Endothelial cell of umbilical vein (primary cell): ENCODE measurements at regions not wholly inside any gene's neighbourhood (a gene's known extent, or its start where the extent isn't known, plus 50 kb on each side); places are given as distances from the start of the nearest gene placed in this dataset.

ENCODE experiments used
- BruUV-seq: library from RNA; stranded (reverse); fragments of 400-500 nt; replicated peaks from 2 replicates; lab custom pipeline; 2021; lab: Mats Ljungman, UMichigan
- CTCF ChIA-PET: fragments of 300-600, 350-600 bp; sonication (Branson Sonifier 250); formaldehyde crosslinking; loops from one replicate; lab custom pipeline; 2021; ENCODE audit warnings: antibody characterized with exemption, inconsistent platforms; lab: Charles Lee
- POLR2A ChIA-PET: fragments of 300-600, 350-600 bp; sonication (Branson Sonifier 250); formaldehyde crosslinking; loops from one replicate; lab custom pipeline; 2021; ENCODE audit warnings: antibody characterized with exemption, inconsistent platforms; lab: Charles Lee
- DNase-seq: peaks from one replicate; pipeline ENCODE4 v3.0.0-alpha.2; 2011; ENCODE audit warnings: low read depth, low spot score
- FAIRE-seq: peaks from 2 replicates; lab custom pipeline; 2011; peaks lifted over from hg19 to GRCh38; lab: Jason Lieb, UNC
- H2AFZ ChIP-seq: 2 replicates; pipeline ENCODE4 v1.6.0; 2012; ENCODE audit warnings: low read depth, low read length, control low read depth, inconsistent platforms
- H3K27ac ChIP-seq: 2 replicates; pipeline ENCODE4 v1.5.1; 2011; ENCODE audit warnings: low read depth, mild to moderate bottlenecking, control low read depth, low read length, moderate library complexity; ENCODE audit not compliant: insufficient read depth
- H3K27me3 ChIP-seq, 2 experiments: 2 replicates each; pipeline versions ENCODE4 v1.6.0 to v1.6.1; 2011; ENCODE audit warnings: low read length in 2 of 2, mixed read lengths in 1 of 2; ENCODE audit not compliant: control insufficient read depth in 2 of 2, insufficient read depth in 2 of 2
- H3K36me3 ChIP-seq, 2 experiments: 2 replicates in 1 of 2; 3 replicates in 1 of 2; pipeline ENCODE4 v1.5.1; 2011; ENCODE audit warnings: low read length in 2 of 2, mild to moderate bottlenecking in 1 of 2, moderate library complexity in 1 of 2; ENCODE audit not compliant: control insufficient read depth in 2 of 2, insufficient read depth in 2 of 2; ENCODE audit errors: extremely low read depth in 1 of 2
- H3K4me1 ChIP-seq: 3 replicates; pipeline ENCODE4 v1.5.1; 2011; ENCODE audit warnings: mild to moderate bottlenecking, low read length; ENCODE audit not compliant: control insufficient read depth, insufficient read depth; ENCODE audit errors: extremely low read depth
- H3K4me2 ChIP-seq: 2 replicates; pipeline ENCODE4 v1.6.1; 2011; ENCODE audit warnings: low read length, control low read depth, mixed read lengths; ENCODE audit not compliant: insufficient read depth
- H3K4me3 ChIP-seq, 3 experiments: fragments of 200-600 bp in 1 of 3; sonication (generic), shearing (Covaris generic) in 1 of 3; replicated peaks in 1 of 3; 2 replicates each; pipeline ENCODE4 v1.5.1; 2011 to 2016; ENCODE audit warnings: control low read depth in 3 of 3, low read length in 3 of 3, mild to moderate bottlenecking in 2 of 3, inconsistent platforms in 1 of 3, low read depth in 1 of 3, moderate library complexity in 1 of 3; ENCODE audit not compliant: insufficient read depth in 1 of 3
- H3K79me2 ChIP-seq: 2 replicates; pipeline ENCODE4 v1.6.0; 2012; ENCODE audit warnings: low read length, inconsistent platforms; ENCODE audit not compliant: control insufficient read depth, insufficient read depth
- H3K9ac ChIP-seq: replicated peaks from 2 replicates; pipeline ENCODE3; 2011; ENCODE audit warnings: low read length, control low read depth; ENCODE audit not compliant: insufficient read depth; ENCODE audit errors: extremely low read depth
- H3K9me1 ChIP-seq: replicated peaks from 3 replicates; pipeline ENCODE4 v1.6.0; 2011; ENCODE audit warnings: mild to moderate bottlenecking, low read length; ENCODE audit not compliant: control insufficient read depth, insufficient read depth; ENCODE audit errors: extremely low read depth
- H3K9me3 ChIP-seq: replicated peaks from 2 replicates; pipeline ENCODE4 v1.5.1; 2012; ENCODE audit warnings: low read length, inconsistent platforms; ENCODE audit not compliant: control insufficient read depth, insufficient read depth
- H4K20me1 ChIP-seq: replicated peaks from 2 replicates; pipeline ENCODE3; 2011; ENCODE audit warnings: mild to moderate bottlenecking, low read length; ENCODE audit not compliant: control insufficient read depth, insufficient read depth; ENCODE audit errors: extremely low read depth
- EZH2 ChIP-seq: IDR thresholded peaks from 2 replicates; pipeline ENCODE4 v1.6.1; 2012; ENCODE audit warnings: borderline replicate concordance, low read depth, mild to moderate bottlenecking, moderate library complexity, low read length, inconsistent platforms; ENCODE audit not compliant: severe bottlenecking
- FOS ChIP-seq: IDR thresholded peaks from 2 replicates; pipeline ENCODE4 v1.6.1; 2011; ENCODE audit warnings: mild to moderate bottlenecking, low read length, moderate library complexity, borderline replicate concordance; ENCODE audit not compliant: insufficient read depth
- JUN ChIP-seq: IDR thresholded peaks from 2 replicates; pipeline ENCODE4 v1.6.1; 2011; ENCODE audit warnings: borderline replicate concordance, low read depth; ENCODE audit not compliant: insufficient read length, insufficient read depth
- MYC ChIP-seq: IDR thresholded peaks from one replicate; pipeline ENCODE4 v1.6.1; 2011; ENCODE audit warnings: mild to moderate bottlenecking, low read depth, low read length
- POLR2A ChIP-seq: IDR thresholded peaks from 2 replicates; pipeline ENCODE4 v1.6.1; 2012; ENCODE audit warnings: low read depth, mild to moderate bottlenecking, control low read depth, low read length
- POLR2AphosphoS5 ChIP-seq: IDR thresholded peaks from 2 replicates; pipeline ENCODE4 v1.6.1; 2012; ENCODE audit warnings: low read depth, mild to moderate bottlenecking, control low read depth, low read length, moderate library complexity; ENCODE audit not compliant: insufficient read depth
- dilution Hi-C: fragments of 300-500 bp; cut with MboI; formaldehyde crosslinking; loops from one replicate; pipeline ENCODE4 v1.15.0; 2019; ENCODE audit warnings: low sequenced_read_pairs; ENCODE audit not compliant: extremely low pct_ligation_motif_present
- intact Hi-C: fragments of 100-400 bp; cut with micrococcal nuclease; formaldehyde crosslinking; loops from one replicate; pipeline ENCODE4 v1.10.0; 2022
- TF ChIP-seq, protein P1 (sequence below): IDR thresholded peaks from 2 replicates; pipeline ENCODE4 v1.6.1; 2011; ENCODE audit not compliant: insufficient read depth, insufficient read length

DNA sequence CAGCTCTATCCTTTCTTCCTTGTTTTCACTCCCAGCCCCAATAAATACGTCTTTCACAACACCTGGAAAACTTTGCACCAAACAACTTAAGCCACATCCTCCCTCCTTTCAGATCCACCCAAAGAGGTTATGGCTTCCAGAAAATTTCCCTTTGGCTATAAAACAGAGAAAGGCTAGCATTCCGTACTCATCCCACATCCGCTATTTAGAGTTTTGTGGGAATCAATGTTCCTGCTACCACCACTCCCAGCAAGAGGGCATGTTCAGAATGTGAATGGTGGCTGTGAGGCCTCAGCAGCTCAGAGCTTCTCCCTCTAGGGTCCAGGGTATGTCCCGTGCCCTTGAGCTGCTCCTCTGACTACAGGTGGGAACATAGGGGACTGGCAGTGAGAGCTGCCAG is 214.6 kb downstream of the NCK2 start:
- Histone ChIP-seq H3K4me3 (no peak overlapping the region), H4K20me1 (no peaks in the 10 kb centered on the region), H3K4me1 (no peaks in the 10 kb centered on the region), H3K9me1 (no peaks in the 10 kb centered on the region), H3K27me3 (no peaks in the 10 kb centered on the region), H3K36me3 (no peaks in the 10 kb centered on the region), H3K9me3 (no peaks in the 10 kb centered on the region), H2AFZ (no peak overlapping the region), H3K27ac (no peak overlapping the region), H3K79me2 (no peaks in the 10 kb centered on the region), H3K9ac (no peak overlapping the region), H3K4me2 (no peak overlapping the region)
- FAIRE-seq: no peak
- intact Hi-C loops (no loop called here), dilution Hi-C loops (no loop called here)
- DNase-seq: no peak
- no peak for TF ChIP-seq FOS
- ChIA-PET POLR2A (no interaction called here), CTCF (no interaction called here)
- BruUV-seq: no TSS peak

GRCh38 chr2:105954891-105955290 is 210.2 kb downstream of the NCK2 start:
- dilution Hi-C loops (no loop called here), intact Hi-C loops (no loop called here)
- Histone ChIP-seq H3K4me2 (no peak overlapping the region), H3K79me2 (no peaks in the 10 kb centered on the region), H3K27ac (no peak overlapping the region), H3K9me3 (no peaks in the 10 kb centered on the region), H3K4me3 (no peak overlapping the region), H3K9ac (no peak overlapping the region), H4K20me1 (no peaks in the 10 kb centered on the region), H3K9me1 (no peaks in the 10 kb centered on the region), H3K27me3 (no peaks in the 10 kb centered on the region), H3K36me3 (no peaks in the 10 kb centered on the region), H3K4me1 (no peaks in the 10 kb centered on the region), H2AFZ (no peak overlapping the region)
- FAIRE-seq: no peak
- ChIA-PET CTCF (no interaction called here), POLR2A (no interaction called here)
- BruUV-seq: no TSS peak
- TF ChIP-seq FOS: no peak
- TF ChIP-seq JUN: no peak
- TF ChIP-seq EZH2: no peak
- TF ChIP-seq POLR2AphosphoS5: no peak
- TF ChIP-seq, protein P1, sequence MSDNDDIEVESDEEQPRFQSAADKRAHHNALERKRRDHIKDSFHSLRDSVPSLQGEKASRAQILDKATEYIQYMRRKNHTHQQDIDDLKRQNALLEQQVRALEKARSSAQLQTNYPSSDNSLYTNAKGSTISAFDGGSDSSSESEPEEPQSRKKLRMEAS: no peak
- TF ChIP-seq MYC: no peak
- no peak for TF ChIP-seq POLR2A
- no peak for DNase-seq
